ENCODE measurements at regions not wholly inside any gene's neighbourhood (a gene's known extent, or its start where the extent isn't known, plus 50 kb on each side); places are given as distances from the start of the nearest gene placed in this dataset.

- Histone ChIP-seq H3K27ac (no peak overlapping the region), H3K4me3 (no peak overlapping the region), H3K9me3 (no peaks in the 10 kb centered on the region), H3K36me3 (no peaks in the 10 kb centered on the region), H3K4me1 (no peaks in the 10 kb centered on the region), H3K27me3 (no peaks in the 10 kb centered on the region)
- TF ChIP-seq CTCF (IDR thresholded peaks at IDR 0.05) (no peak), POLR2A (IDR thresholded peaks at IDR 0.05) (no peak)
- no peak for DNase-seq
These were observed 294.1 kb downstream of the KCNS3 start for GRCh38 chr2:18172607-18173006.

- Histone ChIP-seq H3K27ac (no peak overlapping the region), H3K27me3 (no peaks in the 10 kb centered on the region), H3K4me3 (no peak overlapping the region), H3K9me3 (no peaks in the 10 kb centered on the region), H3K4me1 (no peaks in the 10 kb centered on the region), H3K36me3 (no peaks in the 10 kb centered on the region)
- DNase-seq: peak in 1 of 3 donors; percentile 52
- no peak for TF ChIP-seq CTCF (IDR thresholded peaks at IDR 0.05)
- no peak for TF ChIP-seq POLR2A (IDR thresholded peaks at IDR 0.05)
These were observed 293.0 kb downstream of the KCNS3 start for GRCh38 chr2:18171191-18172139.

- DNase-seq: no peak
- no peak for TF ChIP-seq CTCF (IDR thresholded peaks at IDR 0.05)
- no peak for TF ChIP-seq POLR2A (IDR thresholded peaks at IDR 0.05)
- H3K4me3 ChIP-seq: no peak overlapping the region
- H3K27me3 ChIP-seq: no peaks in the 10 kb centered on the region
- no peaks in the 10 kb centered on the region for H3K9me3 ChIP-seq
- no peaks in the 10 kb centered on the region for H3K36me3 ChIP-seq
- H3K4me1 ChIP-seq: no peaks in the 10 kb centered on the region
- H3K27ac ChIP-seq: no peak overlapping the region
These were observed 292.2 kb downstream of the KCNS3 start for GRCh38 chr2:18170642-18171041.

GRCh38 chr2:18169893-18170175, 291.4 kb downstream of the KCNS3 start:
- Histone ChIP-seq H3K9me3 (no peaks in the 10 kb centered on the region), H3K27ac (no peak overlapping the region), H3K4me3 (no peak overlapping the region), H3K27me3 (no peaks in the 10 kb centered on the region), H3K4me1 (no peaks in the 10 kb centered on the region), H3K36me3 (no peaks in the 10 kb centered on the region)
- DNase-seq: no peak
- TF ChIP-seq POLR2A (IDR thresholded peaks at IDR 0.05) (no peak), CTCF (IDR thresholded peaks at IDR 0.05) (no peak)

GRCh38 chr2:18169121-18169892, 290.8 kb downstream of the KCNS3 start:
- no peak for TF ChIP-seq POLR2A (IDR thresholded peaks at IDR 0.05)
- no peak for TF ChIP-seq CTCF (IDR thresholded peaks at IDR 0.05)
- no peaks in the 10 kb centered on the region for H3K27me3 ChIP-seq
- H3K27ac ChIP-seq: no peak overlapping the region
- H3K4me1 ChIP-seq: no peaks in the 10 kb centered on the region
- no peak overlapping the region for H3K4me3 ChIP-seq
- H3K9me3 ChIP-seq: no peaks in the 10 kb centered on the region
- no peaks in the 10 kb centered on the region for H3K36me3 ChIP-seq
- DNase-seq: no peak
